GM12891 (cell line): ENCODE measurements at regions not wholly inside any gene's neighbourhood (a gene's known extent, or its start where the extent isn't known, plus 50 kb on each side); places are given as distances from the start of the nearest gene placed in this dataset.

Source experiments
- PAX5 ChIP-seq: IDR thresholded peaks from 2 replicates; pipeline ENCODE4 v1.6.1; 2011; ENCODE audit warnings: low read length, moderate library complexity, mild to moderate bottlenecking; ENCODE audit not compliant: insufficient read depth, severe bottlenecking
- POLR2A ChIP-seq: IDR thresholded peaks from 2 replicates; pipeline ENCODE4 v1.6.1; 2011; ENCODE audit warnings: low read depth, low read length, control low read depth
- POLR2AphosphoS5 ChIP-seq: IDR thresholded peaks from 2 replicates; pipeline ENCODE4 v1.6.1; 2011; ENCODE audit warnings: low read depth, low read length, control low read depth
- POU2F2 ChIP-seq: IDR thresholded peaks from 2 replicates; pipeline ENCODE4 v1.6.1; 2011; ENCODE audit warnings: low read depth, mild to moderate bottlenecking, control low read depth, low read length, moderate library complexity

DNA sequence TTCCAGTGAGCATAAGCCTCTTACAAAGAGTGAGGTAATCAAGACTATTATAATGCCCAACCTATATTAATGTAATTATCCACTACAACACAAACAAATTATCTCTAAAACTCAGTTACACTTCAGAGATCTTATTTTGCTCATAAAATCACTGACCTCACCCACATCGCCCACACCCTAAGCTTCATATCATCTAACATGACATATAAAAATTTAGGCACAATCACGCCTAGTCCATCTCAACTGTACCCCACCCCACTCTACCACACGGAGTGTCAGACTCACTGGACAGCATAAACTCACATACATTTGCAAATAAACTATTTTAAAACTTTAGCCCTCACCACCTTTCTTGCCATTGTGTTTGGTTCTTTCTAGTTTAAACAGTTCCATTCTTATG, 252.4 kb downstream of the PCDH7 start:
- no peak for TF ChIP-seq POLR2A
- TF ChIP-seq POU2F2, result no peak
- TF ChIP-seq PAX5, result no peak
- no peak for TF ChIP-seq POLR2AphosphoS5
